GM12875 (cell line): ENCODE measurements at regions not wholly inside any gene's neighbourhood (a gene's known extent, or its start where the extent isn't known, plus 50 kb on each side); places are given as distances from the start of the nearest gene placed in this dataset.

Experiments used
- H3K4me3 ChIP-seq: one replicate; pipeline ENCODE4 v1.5.1; 2011; ENCODE audit warnings: low read depth, low read length, control low read depth
- CTCF ChIP-seq: IDR thresholded peaks from 2 replicates; pipeline ENCODE4 v1.5.1; 2011; ENCODE audit warnings: low read depth, mild to moderate bottlenecking, control low read depth, inconsistent platforms, low read length, moderate library complexity, borderline replicate concordance; ENCODE audit not compliant: insufficient read depth

GRCh38 chr5:6198531-6198930 is 179.8 kb downstream of the MED10 start:
- H3K4me3 ChIP-seq: no peak overlapping the region
- TF ChIP-seq CTCF: no peak

- H3K4me3 ChIP-seq: no peak overlapping the region
- TF ChIP-seq CTCF: no peak
Measured at GRCh38 chr5:6197427-6197826, 180.9 kb downstream of the MED10 start.

- no peak overlapping the region for H3K4me3 ChIP-seq
- no peak for TF ChIP-seq CTCF
Measured at GRCh38 chr5:6195711-6196358, 182.5 kb downstream of the MED10 start.

DNA sequence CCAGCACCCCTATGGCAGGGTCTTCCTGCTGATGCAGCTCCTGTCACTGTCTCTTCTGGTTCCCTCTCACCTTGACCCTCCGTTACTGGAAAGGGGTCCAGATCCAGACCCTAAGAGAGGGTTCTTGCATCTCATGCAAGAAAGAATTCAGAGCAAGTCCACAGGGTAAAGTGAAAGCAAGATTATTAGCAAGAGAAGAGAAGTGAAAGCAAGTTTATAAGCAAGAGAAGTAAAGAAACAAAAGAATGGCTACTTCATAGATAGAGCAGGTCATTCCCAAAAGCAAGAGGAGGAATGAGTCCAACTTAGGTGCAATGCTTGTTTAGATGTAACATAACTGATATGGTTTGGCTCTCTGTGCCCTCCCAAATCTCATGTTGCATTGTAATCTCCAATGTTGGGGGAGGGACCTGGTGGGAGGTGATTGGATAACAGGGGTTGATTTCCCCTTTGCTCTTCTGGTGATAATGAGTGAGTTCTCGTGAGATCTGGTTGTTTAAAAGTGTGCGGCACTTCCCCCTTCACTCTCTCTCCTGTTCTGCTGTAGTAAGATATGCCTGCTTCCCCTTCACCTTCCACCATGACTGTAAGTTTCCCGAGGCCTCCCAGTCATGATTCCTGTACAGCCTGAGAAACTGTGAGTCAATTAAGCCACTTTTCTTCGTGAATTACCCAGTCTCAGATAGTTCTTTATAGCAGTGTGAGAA is 183.3 kb downstream of the MED10 start:
- no peak for TF ChIP-seq CTCF
- H3K4me3 ChIP-seq: no peak overlapping the region

GRCh38 chr5:6194261-6194875 is 184.0 kb downstream of the MED10 start:
- no peak overlapping the region for H3K4me3 ChIP-seq
- no peak for TF ChIP-seq CTCF

DNA sequence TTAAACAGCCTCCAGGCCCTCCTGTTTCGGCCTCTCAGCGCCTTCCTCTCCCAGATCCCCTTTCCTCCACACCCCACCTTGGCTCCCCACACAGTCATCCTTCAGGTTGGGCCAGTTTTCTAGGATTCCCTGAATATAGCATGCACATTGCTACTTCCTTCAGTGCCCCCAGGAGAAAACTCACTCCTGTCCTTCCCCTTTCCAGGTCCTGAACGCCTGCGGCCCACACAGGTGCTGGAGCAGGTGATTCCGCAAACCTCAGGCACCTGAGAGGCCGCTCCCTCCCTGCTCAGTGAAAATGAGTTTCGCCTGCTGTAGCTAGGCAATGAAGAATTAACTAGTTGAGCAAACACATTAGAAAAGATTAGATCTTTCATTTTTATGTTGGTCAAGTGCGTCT is 185.0 kb downstream of the MED10 start:
- H3K4me3 ChIP-seq: no peak overlapping the region

More for the DNA sequence above, 185.0 kb downstream of the MED10 start:
- TF ChIP-seq CTCF: no peak
